K562 (cell line): ENCODE measurements at regions not wholly inside any gene's neighbourhood (a gene's known extent, or its start where the extent isn't known, plus 50 kb on each side); places are given as distances from the start of the nearest gene placed in this dataset.
A peak's percentile ranks its signal among the peaks of the same experiment; 100 is the strongest.

Experiments
- ATAC-seq: fragments of 200-7000 bp; cut with Tn5 transposase; 3 replicates; pipeline ENCODE4 v1.9.1; 2020; ENCODE audit warnings: moderate library complexity
- BruUV-seq: library from RNA; stranded (reverse); fragments of 400-500 nt; replicated peaks from 2 replicates; lab custom pipeline; 2021; lab: Mats Ljungman, UMichigan
- CTCF ChIA-PET: fragments of 300-600 bp; formaldehyde crosslinking; extraction: SDS; loops from one replicate; lab custom pipeline; 2021; ENCODE audit warnings: low intra/inter-chr PET ratio; lab: Yijun Ruan, JAX
- POLR2A ChIA-PET: fragments of 300-600, 350-650 bp; sonication (Branson Sonifier 250); formaldehyde crosslinking; extraction: SDS; loops from one replicate; lab custom pipeline; 2021; ENCODE audit warnings: antibody characterized with exemption, inconsistent platforms; lab: Yijun Ruan, JAX
- DNase-seq, 4 experiments: peaks; one replicate each; pipeline versions ENCODE4 v3.0.0 to v3.0.0-alpha.2; 2011 to 2018; ENCODE audit warnings: low spot score in 3 of 4, mixed read lengths in 3 of 4; ENCODE audit errors: extremely low read depth in 1 of 4
- FAIRE-seq: peaks from 2 replicates; lab custom pipeline; 2011; peaks lifted over from hg19 to GRCh38; lab: Jason Lieb, UNC
- H2AFZ ChIP-seq: 2 replicates; pipeline ENCODE4 v1.6.0; 2011; ENCODE audit warnings: low read depth, low read length, control low read depth, inconsistent platforms
- H3K27ac ChIP-seq: fragments of 200-600 bp; 3 replicates; pipeline ENCODE4 v1.8.0; 2011; ENCODE audit warnings: low read depth, mild to moderate bottlenecking, control low read depth, inconsistent platforms, low read length, moderate library complexity, mixed read lengths; ENCODE audit errors: extremely low read depth
- H3K27me3 ChIP-seq, 2 experiments: fragments of 300-600 bp in 1 of 2; 2 replicates in 1 of 2; 3 replicates in 1 of 2; pipeline versions ENCODE4 v1.6.0 to v1.8.0; 2011; ENCODE audit warnings: inconsistent platforms in 2 of 2, low read length in 2 of 2, mild to moderate bottlenecking in 1 of 2, mixed read lengths in 1 of 2, moderate library complexity in 1 of 2; ENCODE audit not compliant: control insufficient read depth in 2 of 2, insufficient read depth in 2 of 2
- H3K36me3 ChIP-seq: fragments of 300-600 bp; 3 replicates; pipeline ENCODE4 v1.8.0; 2011; ENCODE audit warnings: mild to moderate bottlenecking, low read length, inconsistent platforms; ENCODE audit not compliant: control insufficient read depth, insufficient read depth
- H3K4me1 ChIP-seq, 2 experiments: fragments of 200-600 bp in 1 of 2; replicated peaks in 1 of 2; 2 replicates in 1 of 2; 3 replicates in 1 of 2; pipeline versions ENCODE4 v1.5.1 to v1.8.0; 2011; ENCODE audit warnings: inconsistent platforms in 2 of 2, low read length in 2 of 2, mild to moderate bottlenecking in 1 of 2, mixed read lengths in 1 of 2, moderate library complexity in 1 of 2; ENCODE audit not compliant: control insufficient read depth in 2 of 2, insufficient read depth in 2 of 2
- H3K4me2 ChIP-seq: 2 replicates; pipeline ENCODE4 v1.6.1; 2011; ENCODE audit warnings: low read length, control low read depth, inconsistent platforms, mixed read lengths; ENCODE audit not compliant: insufficient read depth
- H3K4me3 ChIP-seq: fragments of 200-600 bp; sonication (generic), shearing (Covaris generic); 2 replicates; pipeline ENCODE4 v1.5.1; 2016; ENCODE audit warnings: control low read depth, inconsistent platforms
- H3K79me2 ChIP-seq: fragments of 200-600 bp; 3 replicates; pipeline ENCODE4 v1.8.0; 2011; ENCODE audit warnings: low read length, inconsistent platforms; ENCODE audit not compliant: control insufficient read depth, insufficient read depth
- H3K9ac ChIP-seq, 2 experiments: 2 replicates each; pipeline versions ENCODE4 v1.6.0 to v1.6.1; 2011; ENCODE audit warnings: low read depth in 2 of 2, low read length in 2 of 2, control low read depth in 1 of 2, inconsistent platforms in 1 of 2, mild to moderate bottlenecking in 1 of 2, mixed read lengths in 1 of 2; ENCODE audit not compliant: insufficient read depth in 1 of 2
- H3K9me1 ChIP-seq: one replicate; pipeline ENCODE4 v1.6.0; 2011; ENCODE audit warnings: inconsistent platforms, mild to moderate bottlenecking, low read length, moderate library complexity; ENCODE audit not compliant: control insufficient read depth, insufficient read depth
- H3K9me3 ChIP-seq: replicated peaks from 2 replicates; pipeline ENCODE4 v1.5.1; 2011; ENCODE audit warnings: low read depth, low read length, inconsistent platforms; ENCODE audit not compliant: control insufficient read depth, insufficient read depth
- H4K20me1 ChIP-seq: replicated peaks from 2 replicates; pipeline ENCODE4 v1.6.1; 2011; ENCODE audit warnings: low read length, inconsistent platforms, mixed read lengths; ENCODE audit not compliant: control insufficient read depth, insufficient read depth
- BDP1 ChIP-seq: IDR thresholded peaks from 3 replicates; pipeline ENCODE4 v1.6.1; 2011; ENCODE audit not compliant: insufficient read length, insufficient read depth
- CEBPG ChIP-seq, 3 experiments: fragments of 200-800 bp in 1 of 3; sonication (Bioruptor generic) in 1 of 3; sonication (generic) in 1 of 3; formaldehyde crosslinking in 1 of 3; IDR thresholded peaks in 2 of 3; conservative IDR thresholded peaks in 1 of 3; 2 replicates each; pipeline versions ENCODE4 v1.6.1 to v1.8.0; 2016 to 2022; ENCODE audit warnings: missing compliant biosample characterization in 2 of 3, missing genetic modification characterization in 2 of 3, mild to moderate bottlenecking in 1 of 3, missing genetic modification reagents in 1 of 3
- NFE2L1 ChIP-seq: fragments of 450-650 bp; IDR thresholded peaks from 2 replicates; pipeline ENCODE4 v1.6.1; 2016; ENCODE audit warnings: missing genetic modification characterization, low read depth, mild to moderate bottlenecking, missing compliant biosample characterization, moderate library complexity, borderline replicate concordance
- NFYB ChIP-seq: IDR thresholded peaks from 2 replicates; pipeline ENCODE4 v1.6.1; 2011; ENCODE audit warnings: mild to moderate bottlenecking, moderate library complexity; ENCODE audit not compliant: insufficient read length; ENCODE audit errors: extremely low read depth
- ZNF444 ChIP-seq: fragments of 250-450 bp; sonication (Bioruptor Pico); IDR thresholded peaks from 2 replicates; pipeline ENCODE4 v1.4.0; 2020; ENCODE audit warnings: mild to moderate bottlenecking, moderate library complexity
- WGBS: fragments of 100-300 bp; shearing (Covaris generic); methylation state at CpG from one replicate; pipeline ENCODE4 v1.1.6; 2016; ENCODE audit warnings: low coverage, mixed read lengths; ENCODE audit not compliant: insufficient coverage; ENCODE audit errors: missing lambda C conversion rate; 5-methylcytosine and 5-hydroxymethylcytosine counted together
- in situ Hi-C: fragments of 300-500 bp; cut with MboI; formaldehyde crosslinking; loops from 4 replicates; pipeline ENCODE4 v1.15.0; 2018; ENCODE audit warnings: inconsistent platforms, mixed read lengths
- intact Hi-C: fragments of 100-400 bp; cut with micrococcal nuclease; formaldehyde crosslinking; loops from 2 replicates; pipeline ENCODE4 v1.14.2; 2022

DNA sequence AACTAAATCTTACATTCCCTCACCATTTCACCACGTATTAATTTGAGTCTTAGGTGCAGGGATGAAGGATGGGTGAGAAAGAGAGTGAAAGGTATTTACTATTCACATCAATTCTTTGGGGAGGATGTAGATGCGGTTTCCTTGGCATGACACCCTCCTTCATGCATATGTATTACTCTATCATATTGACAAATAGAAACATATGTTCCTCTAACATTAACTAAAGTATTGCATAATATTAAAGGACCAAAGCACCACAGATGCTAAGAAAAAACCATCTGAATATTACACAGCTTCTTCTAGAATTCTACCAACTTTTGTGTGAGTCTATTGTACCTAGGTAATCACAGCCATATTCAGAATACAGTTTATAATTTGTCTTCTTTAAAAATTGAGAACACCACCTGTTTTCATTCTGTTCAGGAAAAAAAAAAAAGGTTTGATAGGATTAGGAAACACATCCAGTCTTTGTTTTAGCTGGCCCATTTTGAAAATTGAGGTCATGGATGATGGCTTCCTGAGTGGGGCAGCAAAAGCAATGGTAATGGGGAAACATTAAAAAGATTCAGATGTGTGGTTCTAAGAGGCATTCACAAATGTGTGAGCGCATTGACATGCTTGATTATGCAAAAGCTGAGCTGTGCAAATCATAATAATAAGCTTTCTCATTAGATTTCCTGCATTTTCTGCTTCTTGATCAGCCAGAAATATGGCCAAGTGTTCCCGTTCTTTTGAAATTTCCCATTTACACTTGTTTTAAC, 1011.5 kb upstream of the NUDT12 start:
- no peak overlapping the region for H3K4me2 ChIP-seq
- ChIA-PET CTCF (no interaction called here), POLR2A (no interaction called here)
- H3K9me1 ChIP-seq = no peaks in the 10 kb centered on the region
- no peak for DNase-seq
- H3K9me3 ChIP-seq = no peaks in the 10 kb centered on the region
- intact Hi-C loops (no loop called here), in situ Hi-C loops (no loop called here)
- H4K20me1 ChIP-seq = no peaks in the 10 kb centered on the region
- no peaks in the 10 kb centered on the region for H3K79me2 ChIP-seq
- BruUV-seq = no TSS peak
- no peak overlapping the region for H3K27ac ChIP-seq
- H2AFZ ChIP-seq = no peak overlapping the region
- H3K4me3 ChIP-seq = no peak overlapping the region
- H3K4me1 ChIP-seq = no peaks in the 10 kb centered on the region
- no peaks in the 10 kb centered on the region for H3K36me3 ChIP-seq
- no peaks in the 10 kb centered on the region for H3K27me3 ChIP-seq
- TF ChIP-seq BDP1 = no peak
- TF ChIP-seq CEBPG (CRISPR knock-in tag; IDR thresholded peaks at IDR 0.05) = no peak
- TF ChIP-seq CEBPG (tag; conservative IDR thresholded peaks at IDR 0.05 in 1 of 2, IDR thresholded peaks at IDR 0.05 in 1 of 2) = peak in 1 of 2 experiments; percentile 57; a peak in 1 of 4 replicates
- no peak for TF ChIP-seq ZNF444 (CRISPR knock-in tag)
- no peak for TF ChIP-seq NFE2L1 (tag)
- TF ChIP-seq NFYB = no peak
- H3K9ac ChIP-seq = no peak overlapping the region
- FAIRE-seq = no peak
- no peak for ATAC-seq
- WGBS = 0% methylated on average over 4 of the region's 4 CpGs
